GM23338 (cell line): ENCODE measurements at regions not wholly inside any gene's neighbourhood (a gene's known extent, or its start where the extent isn't known, plus 50 kb on each side); places are given as distances from the start of the nearest gene placed in this dataset.

ENCODE experiments used
- ATAC-seq: fragments of 200-7000 bp; cut with Tn5 transposase; 3 replicates; pipeline ENCODE4 v1.9.1; 2020
- DNase-seq: peaks from one replicate; pipeline ENCODE4 v3.0.0-alpha.2; 2015; ENCODE audit warnings: low spot score
- H2AFZ ChIP-seq: fragments of 200-600 bp; sonication (generic); 2 replicates; pipeline ENCODE4 v1.8.0; 2016; ENCODE audit warnings: antibody characterized with exemption, mild to moderate bottlenecking, moderate library complexity
- H3F3A ChIP-seq: fragments of 200-600 bp; sonication (generic); replicated peaks from 2 replicates; pipeline ENCODE4 v1.8.0; 2017; ENCODE audit warnings: antibody characterized with exemption, mixed run types, low read depth
- H3K27ac ChIP-seq: fragments of 200-600 bp; sonication (generic); 2 replicates; pipeline ENCODE4 v1.6.1; 2016; ENCODE audit warnings: low read depth
- H3K27me3 ChIP-seq: fragments of 200-600 bp; sonication (generic); 2 replicates; pipeline ENCODE4 v1.8.0; 2016; ENCODE audit warnings: mild to moderate bottlenecking, mixed run types, moderate library complexity; ENCODE audit not compliant: insufficient read depth
- H3K36me3 ChIP-seq: fragments of 200-600 bp; sonication (generic); 2 replicates; pipeline ENCODE4 v1.8.0; 2016; ENCODE audit warnings: mild to moderate bottlenecking; ENCODE audit not compliant: insufficient read depth
- H3K4me1 ChIP-seq: fragments of 200-600 bp; sonication (generic); 2 replicates; pipeline ENCODE4 v1.8.0; 2016; ENCODE audit warnings: mild to moderate bottlenecking, moderate library complexity; ENCODE audit not compliant: insufficient read depth
- H3K4me2 ChIP-seq: fragments of 200-600 bp; sonication (generic); 2 replicates; pipeline ENCODE4 v1.7.1; 2017; ENCODE audit warnings: mixed run types
- H3K4me3 ChIP-seq: fragments of 200-600 bp; sonication (generic); 2 replicates; pipeline ENCODE4 v1.6.1; 2016; ENCODE audit warnings: mixed run types
- H3K79me2 ChIP-seq: fragments of 200-600 bp; sonication (generic); replicated peaks from 2 replicates; pipeline ENCODE4 v1.8.0; 2017; ENCODE audit warnings: mild to moderate bottlenecking; ENCODE audit not compliant: insufficient read depth
- H3K9me2 ChIP-seq: fragments of 200-600 bp; sonication (generic); 2 replicates; pipeline ENCODE4 v1.8.0; 2017; ENCODE audit not compliant: insufficient read depth
- H4K20me1 ChIP-seq: fragments of 200-600 bp; sonication (generic); replicated peaks from 2 replicates; pipeline ENCODE4 v1.8.0; 2017; ENCODE audit warnings: mild to moderate bottlenecking; ENCODE audit not compliant: insufficient read depth
- H3K27ac Mint-ChIP-seq: 2 replicates; pipeline ENCODE4 v1.8.0; 2020; ENCODE audit warnings: inconsistent platforms, mild to moderate bottlenecking, moderate library complexity, mixed read lengths
- H3K27me3 Mint-ChIP-seq: 3 replicates; pipeline ENCODE4 v1.8.0; 2022; ENCODE audit warnings: low read depth, mild to moderate bottlenecking, moderate library complexity, mixed read lengths, inconsistent platforms; ENCODE audit not compliant: insufficient read depth, poor library complexity
- H3K36me3 Mint-ChIP-seq: 3 replicates; pipeline ENCODE4 v1.8.0; 2021; ENCODE audit warnings: low read depth, mild to moderate bottlenecking, inconsistent platforms, moderate library complexity, mixed read lengths
- H3K4me1 Mint-ChIP-seq: 3 replicates; pipeline ENCODE4 v1.8.0; 2020; ENCODE audit warnings: mild to moderate bottlenecking, inconsistent platforms, mixed read lengths
- H3K4me3 Mint-ChIP-seq: 3 replicates; pipeline ENCODE4 v1.8.0; 2021; ENCODE audit warnings: moderate library complexity, mild to moderate bottlenecking, inconsistent platforms, mixed read lengths
- H3K9me3 Mint-ChIP-seq: 3 replicates; pipeline ENCODE4 v1.8.0; 2020; ENCODE audit warnings: moderate library complexity, mild to moderate bottlenecking, inconsistent platforms, mixed read lengths
- CTCF ChIP-seq, 2 experiments: fragments of 200-600 bp in 1 of 2; sonication (generic) in 1 of 2; conservative IDR thresholded peaks; 2 replicates each; pipeline versions ENCODE4 v1.5.1 to v1.6.1; 2016 to 2017; ENCODE audit warnings: antibody characterized with exemption in 2 of 2, low read depth in 2 of 2, mild to moderate bottlenecking in 2 of 2, moderate library complexity in 1 of 2
- ETS1 ChIP-seq: IDR thresholded peaks from 2 replicates; pipeline ENCODE4 v1.6.1; 2016; ENCODE audit warnings: antibody characterized with exemption
- JUNB ChIP-seq: IDR thresholded peaks from one replicate; pipeline ENCODE4 v1.6.1; 2016; ENCODE audit warnings: antibody characterized with exemption; ENCODE audit not compliant: unreplicated experiment
- POLR2AphosphoS5 ChIP-seq: IDR thresholded peaks from 2 replicates; pipeline ENCODE4 v1.6.1; 2016; ENCODE audit warnings: antibody characterized with exemption, low read depth
- REST ChIP-seq: IDR thresholded peaks from one replicate; pipeline ENCODE4 v1.6.1; 2018; ENCODE audit warnings: antibody characterized with exemption; ENCODE audit not compliant: unreplicated experiment
- ZNF331 ChIP-seq: fragments of 250-450 bp; sonication (Bioruptor Pico); IDR thresholded peaks from 2 replicates; pipeline ENCODE4 v1.5.0; 2020; ENCODE audit warnings: low read depth, mild to moderate bottlenecking, moderate library complexity

- TF ChIP-seq REST (no peak), CTCF (conservative IDR thresholded peaks at IDR 0.05; ENCODE audit: low read depth in 2 of 2) (no peak)
Observed at GRCh38 chr2:21779786-21780185, 656.0 kb downstream of the TDRD15 start (continued).

- peaks cover 2% of the 10 kb centered on the region for H3K27me3 Mint-ChIP-seq
- no peaks in the 10 kb centered on the region for H3K79me2 ChIP-seq
- no peaks in the 10 kb centered on the region for H3K27me3 ChIP-seq
- no peaks in the 10 kb centered on the region for H3K36me3 Mint-ChIP-seq
- no peaks in the 10 kb centered on the region for H3K4me1 ChIP-seq
- no peak overlapping the region for H2AFZ ChIP-seq
- no peak for ATAC-seq
- H3K36me3 ChIP-seq = no peaks in the 10 kb centered on the region; the same call in 1 of the 2 replicates
- no peak overlapping the region for H3K27ac Mint-ChIP-seq
- no peaks in the 10 kb centered on the region for H3K9me2 ChIP-seq
- DNase-seq = no peak
- H3K4me2 ChIP-seq = no peak overlapping the region
- H4K20me1 ChIP-seq = no peaks in the 10 kb centered on the region
- no peaks in the 10 kb centered on the region for H3F3A ChIP-seq
- H3K4me3 Mint-ChIP-seq = no peak overlapping the region
- H3K9me3 Mint-ChIP-seq = no peaks in the 10 kb centered on the region
- TF ChIP-seq REST = no peak
- no peak for TF ChIP-seq ZNF331 (CRISPR knock-in tag)
- TF ChIP-seq ETS1 = no peak
- no peak for TF ChIP-seq JUNB
- no peak for TF ChIP-seq POLR2AphosphoS5
- H3K4me3 ChIP-seq = no peak overlapping the region
- no peak overlapping the region for H3K27ac ChIP-seq
- H3K4me1 Mint-ChIP-seq = no peaks in the 10 kb centered on the region
Observed at GRCh38 chr2:21781962-21782361, 658.2 kb downstream of the TDRD15 start.
